ENCODE measurements at regions not wholly inside any gene's neighbourhood (a gene's known extent, or its start where the extent isn't known, plus 50 kb on each side); places are given as distances from the start of the nearest gene placed in this dataset.

DNA sequence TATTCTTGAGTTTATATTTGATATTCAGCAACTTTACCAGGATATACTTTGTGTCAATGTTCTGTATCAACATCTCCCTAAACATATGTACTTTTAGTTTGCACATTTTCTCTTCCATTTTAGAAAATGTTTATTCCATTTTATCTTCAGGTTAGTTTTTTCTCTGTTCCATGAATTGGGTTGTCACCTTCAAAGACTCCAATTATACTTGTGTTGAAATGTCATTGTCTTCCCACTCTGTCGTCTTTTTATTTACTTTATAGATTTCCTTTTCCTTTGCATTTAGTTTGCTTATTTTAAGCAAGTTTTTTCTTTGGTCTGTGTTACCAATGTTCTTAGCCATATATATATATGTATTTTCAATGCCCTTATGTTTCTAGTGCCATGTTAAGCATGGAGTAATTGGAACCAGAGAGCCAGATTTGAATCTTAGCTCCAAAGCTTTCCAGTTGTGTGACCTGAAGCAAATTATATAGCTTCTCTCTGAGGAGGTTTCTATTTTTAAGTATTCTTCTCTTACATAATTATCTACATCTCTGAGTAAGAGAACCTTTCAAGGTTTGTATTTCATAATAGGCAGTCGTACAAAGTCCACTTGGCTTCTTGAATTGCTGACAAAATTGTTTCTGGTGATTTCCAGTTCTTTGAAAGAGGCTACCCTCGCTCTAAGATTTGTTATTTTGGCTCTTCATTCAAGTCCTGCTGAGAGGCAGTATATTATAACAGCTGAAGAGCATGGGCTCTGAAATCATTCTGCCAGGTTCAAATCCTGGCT lies 85.8 kb upstream of the DYRK2 start:
- TF ChIP-seq, protein P1, sequence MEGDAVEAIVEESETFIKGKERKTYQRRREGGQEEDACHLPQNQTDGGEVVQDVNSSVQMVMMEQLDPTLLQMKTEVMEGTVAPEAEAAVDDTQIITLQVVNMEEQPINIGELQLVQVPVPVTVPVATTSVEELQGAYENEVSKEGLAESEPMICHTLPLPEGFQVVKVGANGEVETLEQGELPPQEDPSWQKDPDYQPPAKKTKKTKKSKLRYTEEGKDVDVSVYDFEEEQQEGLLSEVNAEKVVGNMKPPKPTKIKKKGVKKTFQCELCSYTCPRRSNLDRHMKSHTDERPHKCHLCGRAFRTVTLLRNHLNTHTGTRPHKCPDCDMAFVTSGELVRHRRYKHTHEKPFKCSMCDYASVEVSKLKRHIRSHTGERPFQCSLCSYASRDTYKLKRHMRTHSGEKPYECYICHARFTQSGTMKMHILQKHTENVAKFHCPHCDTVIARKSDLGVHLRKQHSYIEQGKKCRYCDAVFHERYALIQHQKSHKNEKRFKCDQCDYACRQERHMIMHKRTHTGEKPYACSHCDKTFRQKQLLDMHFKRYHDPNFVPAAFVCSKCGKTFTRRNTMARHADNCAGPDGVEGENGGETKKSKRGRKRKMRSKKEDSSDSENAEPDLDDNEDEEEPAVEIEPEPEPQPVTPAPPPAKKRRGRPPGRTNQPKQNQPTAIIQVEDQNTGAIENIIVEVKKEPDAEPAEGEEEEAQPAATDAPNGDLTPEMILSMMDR (IDR thresholded peaks at IDR 0.05) = no peak
- TF ChIP-seq POLR2A (IDR thresholded peaks at IDR 0.05) (no peak), POLR2AphosphoS5 (IDR thresholded peaks at IDR 0.05; ENCODE audit: insufficient read depth in 1 of 2, low read depth in 1 of 2) (no peak)
